HG03135 (cell line): ENCODE measurements at regions not wholly inside any gene's neighbourhood (a gene's known extent, or its start where the extent isn't known, plus 50 kb on each side); places are given as distances from the start of the nearest gene placed in this dataset.

Experiments
- ATAC-seq: cut with Tn5 transposase; IDR thresholded peaks from one replicate; pipeline ENCODE4 v1.9.1; 2021; ENCODE audit warnings: mild to moderate bottlenecking, moderate library complexity; ENCODE audit not compliant: unreplicated experiment

DNA sequence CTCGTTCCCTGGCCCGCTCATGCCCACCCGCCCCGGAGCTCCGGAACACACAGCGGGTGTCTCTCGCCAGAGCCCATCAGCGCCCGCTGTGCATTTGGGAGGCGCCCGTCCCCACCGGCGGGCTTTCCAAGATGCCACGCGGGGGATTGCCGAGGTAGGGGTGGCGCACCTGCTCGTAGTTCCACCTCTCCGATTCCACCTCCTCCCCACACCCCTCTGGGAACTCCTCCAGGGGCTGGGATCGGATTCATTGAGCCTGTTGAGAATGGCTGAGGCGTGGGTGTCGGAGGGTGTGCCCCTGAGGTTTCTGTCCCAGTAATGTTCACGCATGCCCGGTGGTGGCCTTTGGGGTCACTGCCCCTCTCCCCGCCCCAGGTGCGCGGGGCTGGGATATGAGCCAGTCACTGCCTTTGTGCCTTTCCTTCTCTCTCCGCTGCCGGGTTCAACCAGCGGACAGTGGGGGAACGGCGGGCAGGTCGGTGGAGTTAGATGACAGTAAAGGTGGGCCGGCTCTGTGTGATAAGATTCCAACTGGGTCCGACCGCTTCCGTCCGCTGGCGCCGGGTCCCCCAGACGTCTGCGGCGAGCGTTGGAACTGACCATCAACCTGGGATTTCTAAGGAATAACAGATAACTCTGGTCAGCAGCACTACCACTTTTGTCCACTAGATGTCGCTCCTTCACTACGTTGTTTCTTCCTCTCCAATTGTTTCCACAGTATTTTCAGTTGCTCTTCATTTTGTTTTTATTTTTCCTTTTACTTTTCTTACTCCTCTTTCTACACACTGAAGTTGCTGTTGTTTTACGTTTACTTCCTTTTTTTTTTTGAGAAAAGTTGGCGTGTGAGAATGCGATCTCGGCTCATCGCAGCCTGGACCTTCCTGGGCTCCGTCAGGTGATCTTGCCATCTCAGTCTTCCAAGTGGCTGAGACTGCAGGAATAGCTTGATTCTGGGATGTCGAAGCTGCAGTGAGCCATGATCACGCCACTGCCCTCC, 178.1 kb upstream of the ALG10B start:
- peak; percentile 55 for ATAC-seq

DNA sequence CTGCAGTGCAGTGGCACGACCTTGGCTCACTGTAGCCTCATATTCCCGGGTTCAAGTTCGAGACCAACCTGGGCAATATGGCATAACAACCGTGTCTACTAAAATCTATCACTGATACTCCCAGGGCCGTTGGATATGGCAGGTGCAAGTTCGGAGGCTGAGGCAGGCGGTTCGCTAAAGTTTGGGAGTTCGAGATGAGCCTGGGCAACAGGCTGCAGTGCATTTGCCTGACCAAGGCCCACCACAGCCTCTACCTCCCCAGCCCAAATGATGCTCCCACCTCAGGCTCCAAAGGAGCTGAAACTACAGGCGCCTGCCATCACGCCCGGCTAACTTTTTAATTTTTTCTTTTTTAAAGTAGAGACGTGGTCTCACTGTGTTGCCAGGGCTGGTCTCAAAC, 177.1 kb upstream of the ALG10B start:
- ATAC-seq = no peak

DNA sequence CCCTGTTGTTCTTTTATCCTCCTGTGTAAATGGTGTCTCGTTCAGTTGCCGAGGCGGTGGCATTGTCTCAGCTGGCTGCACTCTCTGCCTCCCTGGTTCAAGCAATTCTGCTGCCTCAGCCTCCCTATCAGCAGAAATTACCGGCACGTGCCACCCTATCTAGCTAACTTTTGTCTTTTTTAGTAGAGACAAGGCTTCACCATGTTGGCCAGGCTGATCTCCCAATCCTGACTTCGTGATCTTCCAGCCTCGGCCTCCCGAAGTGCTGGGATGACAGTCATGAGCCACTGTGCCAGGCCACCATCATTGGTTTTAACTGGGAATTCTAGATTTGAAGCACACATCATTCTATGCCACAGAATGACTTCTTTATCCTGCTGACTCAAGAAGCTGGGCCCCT, 175.3 kb upstream of the ALG10B start:
- no peak for ATAC-seq

DNA sequence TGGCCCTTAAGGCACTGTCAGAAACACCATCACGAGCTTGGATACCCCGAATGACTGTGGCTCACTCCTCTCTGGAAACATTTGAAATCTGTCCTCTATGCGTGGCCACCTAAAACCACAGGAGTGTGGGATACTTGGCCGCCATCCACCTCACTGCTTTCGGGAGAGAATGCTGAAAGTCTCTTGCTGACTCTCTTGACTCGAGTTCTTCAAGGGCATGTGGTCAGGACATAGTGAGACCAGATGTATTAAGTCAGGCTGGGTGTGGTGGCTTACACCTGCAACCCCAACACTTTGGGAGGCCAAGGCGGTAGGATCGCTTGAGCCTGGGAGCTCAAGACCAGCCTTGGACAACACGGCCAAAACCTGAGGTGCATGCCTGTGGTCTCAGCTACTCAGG, 174.7 kb upstream of the ALG10B start:
- ATAC-seq = no peak

DNA sequence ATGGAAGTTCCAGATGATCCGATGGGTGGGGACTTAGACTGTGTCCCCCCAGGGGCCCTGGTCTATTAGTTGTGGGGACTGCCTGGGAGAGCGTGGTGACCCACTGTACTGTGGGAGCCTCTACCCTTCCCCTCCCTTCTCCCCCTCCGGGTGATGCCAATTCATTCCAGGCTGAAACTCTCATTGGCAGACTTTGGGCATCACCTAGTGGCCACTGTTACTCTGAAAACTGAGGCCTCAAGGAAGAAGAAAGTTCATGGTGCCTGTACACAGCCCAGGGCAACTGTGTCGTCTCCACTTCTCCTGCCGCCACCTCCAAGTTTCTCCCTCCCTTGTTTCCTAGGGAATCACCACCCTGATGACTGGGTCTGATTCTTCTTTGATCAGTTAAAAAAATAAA, 173.6 kb upstream of the ALG10B start:
- no peak for ATAC-seq

DNA sequence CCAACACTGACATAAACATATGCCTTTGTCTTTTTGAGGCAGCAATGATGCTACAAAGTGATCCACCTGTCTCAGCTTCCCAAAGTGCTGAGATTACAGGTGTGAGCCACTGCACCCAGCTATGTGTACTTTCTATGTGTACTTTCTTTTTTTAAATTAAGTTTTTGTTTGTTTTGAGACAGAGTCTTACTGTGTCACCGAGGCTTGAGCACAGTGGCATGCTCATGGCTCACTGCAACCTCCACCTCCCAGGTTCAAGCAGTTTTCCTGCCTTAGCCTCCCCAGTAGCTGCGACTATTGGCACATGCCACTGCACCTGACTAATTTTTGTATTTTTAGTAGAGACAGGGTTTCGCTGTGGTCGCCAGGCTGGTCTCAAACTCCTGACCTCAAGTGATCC, 172.5 kb upstream of the ALG10B start:
- no peak for ATAC-seq

DNA sequence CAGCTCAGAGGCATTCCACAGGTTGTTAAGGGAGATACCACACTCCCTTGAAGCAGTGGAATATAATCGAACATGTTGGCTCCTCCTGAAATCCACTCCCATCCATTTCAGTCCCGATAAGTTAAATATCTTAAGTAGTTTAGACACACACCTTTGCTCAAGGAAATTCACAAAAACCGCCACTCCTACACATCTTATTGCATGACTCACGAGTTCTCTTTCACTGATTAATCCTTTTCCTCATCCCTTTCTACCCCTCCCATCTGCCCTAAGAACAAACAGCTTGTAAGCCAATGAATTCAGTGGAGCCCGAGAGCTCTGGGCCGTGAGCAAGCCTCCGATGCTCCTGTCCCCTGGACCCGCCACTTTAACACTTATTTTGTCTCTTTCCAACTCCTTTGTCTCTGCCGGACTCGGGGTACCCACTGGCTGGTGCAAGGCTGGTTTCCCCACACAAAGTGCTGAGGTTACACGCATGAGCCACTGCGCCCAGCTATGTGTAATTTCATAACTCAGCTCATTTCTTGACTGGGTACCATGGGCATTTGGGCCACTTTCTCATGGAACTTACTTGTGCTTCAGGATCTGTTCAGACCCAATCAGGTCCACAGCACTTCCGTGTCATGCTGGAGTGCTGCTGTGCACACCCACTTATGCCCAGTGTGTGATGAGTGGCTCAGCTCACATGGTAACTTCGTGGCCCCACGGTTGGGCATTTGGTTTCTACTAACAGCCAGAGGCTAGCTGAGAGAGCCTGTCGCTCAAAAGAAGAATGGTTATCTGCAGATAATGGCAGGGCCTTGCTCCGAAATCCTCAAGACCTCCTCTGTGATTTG, 171.8 kb upstream of the ALG10B start:
- no peak for ATAC-seq

DNA sequence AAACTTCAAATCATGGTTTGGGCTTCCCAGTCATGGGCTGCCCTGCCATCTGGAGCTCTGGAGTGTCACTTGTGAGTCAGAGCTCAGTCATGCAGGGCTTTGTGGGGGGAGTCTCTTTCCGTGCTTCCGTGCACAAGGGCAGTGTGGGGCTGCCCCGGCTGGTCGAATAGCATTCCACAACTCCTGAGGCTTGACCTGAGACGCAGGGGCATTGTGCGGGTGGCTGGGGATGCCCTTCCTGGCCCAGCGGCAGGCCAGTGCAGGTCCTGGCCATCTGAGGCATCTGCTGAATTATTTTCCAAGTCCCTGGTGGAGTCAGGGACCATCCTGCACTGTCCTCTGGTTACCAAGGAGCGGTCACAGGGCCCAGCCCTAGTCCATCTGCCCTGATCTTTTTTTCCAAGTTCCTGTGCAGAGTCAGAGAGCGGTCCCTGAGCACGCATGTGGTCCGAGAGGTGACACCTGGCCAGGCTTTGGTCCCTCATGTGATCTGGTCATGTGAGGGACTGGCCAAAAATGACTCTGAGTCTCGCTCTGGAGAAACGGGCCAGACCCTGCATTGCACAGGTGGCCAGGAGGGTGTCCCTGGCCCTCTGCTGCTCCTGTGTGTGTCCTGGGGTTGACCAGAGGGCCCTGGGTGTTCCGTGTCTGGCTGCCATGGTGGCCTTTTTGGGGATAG, 167.0 kb upstream of the ALG10B start:
- ATAC-seq = no peak

DNA sequence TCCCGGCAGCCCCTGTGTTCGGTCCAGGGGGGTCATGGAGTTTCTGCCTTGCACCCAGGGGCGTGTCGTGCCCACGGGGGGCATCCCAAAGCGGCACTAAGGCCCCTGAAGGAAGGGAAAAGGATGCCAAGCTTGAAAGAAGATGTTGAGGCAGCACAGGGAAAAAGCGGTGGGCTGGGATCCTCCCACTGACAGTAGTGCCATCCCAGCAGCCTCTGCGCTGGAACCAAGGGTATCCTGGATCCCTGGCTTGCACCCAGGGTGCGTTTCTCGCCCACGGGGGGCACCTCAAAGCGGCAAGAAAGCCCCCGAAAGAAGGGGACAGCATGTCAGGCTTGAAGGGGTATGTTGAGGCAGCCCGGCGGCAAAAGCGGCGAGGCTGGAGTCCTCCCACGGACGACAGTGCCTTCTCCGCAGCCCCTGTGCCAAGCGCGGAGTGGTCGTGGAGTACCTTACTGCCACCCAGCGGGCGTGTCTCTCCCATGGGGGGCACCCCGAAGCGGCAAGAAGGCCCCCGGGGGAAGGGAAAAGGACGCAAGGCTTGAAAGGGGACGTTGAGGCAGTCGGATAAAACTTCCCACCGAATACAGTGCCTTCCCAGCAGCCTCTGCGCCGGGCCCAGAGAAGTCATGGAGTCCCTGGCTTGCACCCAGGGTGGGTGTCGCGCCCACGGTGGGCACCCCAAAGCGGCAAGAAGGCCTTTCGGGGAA, 164.4 kb upstream of the ALG10B start:
- no peak for ATAC-seq

DNA sequence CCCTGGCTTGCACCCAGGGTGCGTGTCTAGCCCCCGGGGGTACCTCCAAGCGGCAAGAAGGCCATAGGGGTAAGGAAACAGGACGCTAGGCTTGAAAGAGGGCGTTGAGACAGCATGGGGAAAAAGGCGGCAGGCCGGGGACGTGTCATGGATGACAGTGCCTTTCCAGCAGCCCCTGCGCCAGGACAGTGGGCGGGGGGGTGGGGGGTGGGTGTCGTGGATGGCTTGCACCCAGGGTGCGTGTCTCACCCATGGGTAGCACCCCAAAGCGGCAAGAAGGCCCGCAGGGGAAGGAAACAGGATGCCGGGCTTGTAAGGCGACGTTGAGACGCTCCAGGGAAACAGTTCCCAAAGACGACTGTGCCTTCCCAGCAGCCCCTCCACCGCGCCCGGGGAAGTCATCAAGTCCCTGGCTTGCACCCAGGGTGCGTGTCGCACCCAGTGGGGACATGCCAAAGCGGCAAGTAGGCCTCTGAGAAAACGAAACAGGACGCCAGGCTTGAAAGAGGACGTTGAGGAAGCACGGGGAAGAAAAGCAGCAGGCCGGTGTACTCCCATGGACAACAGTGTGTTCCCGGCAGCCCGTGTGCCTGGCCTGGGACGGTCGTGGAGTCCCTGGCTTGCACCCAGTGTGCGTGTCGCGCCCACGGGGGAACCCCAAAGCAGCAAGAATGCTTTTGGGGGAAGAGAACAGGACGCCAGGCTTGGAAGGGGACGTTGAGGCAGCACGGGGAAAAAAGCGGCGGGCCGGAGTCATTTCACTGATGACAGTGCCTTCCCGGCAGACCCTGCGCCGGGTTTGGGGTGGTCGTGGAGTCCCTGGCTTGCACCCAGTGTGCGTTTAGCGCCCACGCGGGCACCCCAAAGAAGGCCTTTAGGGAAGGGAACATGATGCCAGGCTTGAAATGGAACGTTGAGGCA, 163.5 kb upstream of the ALG10B start:
- no peak for ATAC-seq

DNA sequence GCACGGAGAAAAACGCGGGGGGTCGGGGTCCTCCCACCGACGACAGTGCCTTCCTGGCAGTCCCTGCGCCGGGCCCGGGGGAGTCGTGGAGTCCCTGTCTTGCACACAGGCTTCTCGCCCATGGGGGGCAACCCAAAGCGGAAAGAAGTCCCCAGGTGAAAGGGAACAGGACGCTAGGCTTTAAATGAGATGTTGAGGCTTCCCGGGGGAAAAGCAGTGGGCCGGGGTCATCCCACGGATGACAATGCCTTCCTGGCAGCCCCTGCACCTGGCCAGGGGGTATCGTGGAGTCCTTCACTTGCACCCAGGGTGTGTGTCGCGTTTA, 162.9 kb upstream of the ALG10B start:
- no peak for ATAC-seq

DNA sequence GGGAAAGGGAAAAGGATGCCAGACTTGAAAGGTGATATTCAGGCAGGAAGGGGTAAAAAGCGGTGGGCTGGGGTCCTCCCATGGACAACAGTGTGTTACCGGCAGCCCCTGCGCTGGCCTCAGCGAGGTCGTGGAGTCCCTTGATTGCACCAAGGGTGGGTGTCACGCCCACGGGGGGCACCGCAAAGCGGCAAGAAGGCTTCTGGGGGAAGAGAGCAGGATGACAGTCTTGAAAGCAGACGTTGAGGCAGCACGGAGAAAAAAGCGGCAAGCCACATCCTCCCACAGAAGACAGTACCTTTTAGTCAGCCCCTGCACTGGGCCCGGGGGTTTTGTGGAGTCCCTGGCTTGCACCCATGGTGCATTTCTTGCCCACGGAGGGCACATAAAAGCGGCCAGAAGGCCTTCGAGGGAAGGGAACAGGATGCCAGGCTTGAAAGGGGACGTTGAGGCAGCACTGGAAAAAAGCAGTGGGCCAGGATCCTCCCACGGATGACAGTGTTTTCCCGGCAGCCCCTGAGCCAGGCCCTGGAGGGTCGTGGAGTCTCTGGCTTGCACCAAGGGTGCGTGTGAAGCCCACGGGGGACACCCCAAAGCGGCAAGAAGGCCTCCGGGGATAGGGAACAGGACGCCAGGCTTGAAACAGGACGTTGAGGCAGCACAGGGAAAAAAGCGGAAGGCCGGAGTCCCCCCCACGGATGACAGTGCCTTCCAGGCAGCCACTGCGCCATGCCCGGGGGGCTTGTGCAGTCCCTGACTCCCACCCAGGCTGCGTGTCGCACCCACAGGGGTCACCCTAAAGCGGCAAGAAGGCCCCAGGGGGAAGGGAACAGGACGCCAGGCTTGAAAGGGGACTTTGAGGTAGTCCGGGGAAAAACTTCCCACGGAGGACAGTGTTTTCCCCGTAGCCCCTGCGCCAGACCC, 162.2 kb upstream of the ALG10B start:
- no peak for ATAC-seq

DNA sequence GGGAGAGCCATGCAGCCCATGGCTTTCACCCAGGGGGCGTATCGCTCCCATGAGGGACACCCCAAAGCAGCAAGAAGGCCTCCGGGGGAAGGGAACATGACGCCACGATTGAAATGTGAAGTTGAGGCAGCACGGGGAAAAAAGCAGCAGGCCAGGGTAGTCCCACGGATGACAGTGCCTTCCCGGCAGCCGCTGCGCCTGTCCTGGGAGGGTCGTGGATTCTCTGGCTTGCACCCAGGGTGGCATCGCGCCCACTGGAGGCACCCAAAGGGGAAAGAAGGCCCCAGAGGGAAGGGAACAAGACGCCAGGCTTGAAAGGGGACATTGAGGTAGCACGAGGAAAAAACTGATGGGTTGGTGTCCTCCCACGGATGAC, 161.6 kb upstream of the ALG10B start:
- no peak for ATAC-seq

DNA sequence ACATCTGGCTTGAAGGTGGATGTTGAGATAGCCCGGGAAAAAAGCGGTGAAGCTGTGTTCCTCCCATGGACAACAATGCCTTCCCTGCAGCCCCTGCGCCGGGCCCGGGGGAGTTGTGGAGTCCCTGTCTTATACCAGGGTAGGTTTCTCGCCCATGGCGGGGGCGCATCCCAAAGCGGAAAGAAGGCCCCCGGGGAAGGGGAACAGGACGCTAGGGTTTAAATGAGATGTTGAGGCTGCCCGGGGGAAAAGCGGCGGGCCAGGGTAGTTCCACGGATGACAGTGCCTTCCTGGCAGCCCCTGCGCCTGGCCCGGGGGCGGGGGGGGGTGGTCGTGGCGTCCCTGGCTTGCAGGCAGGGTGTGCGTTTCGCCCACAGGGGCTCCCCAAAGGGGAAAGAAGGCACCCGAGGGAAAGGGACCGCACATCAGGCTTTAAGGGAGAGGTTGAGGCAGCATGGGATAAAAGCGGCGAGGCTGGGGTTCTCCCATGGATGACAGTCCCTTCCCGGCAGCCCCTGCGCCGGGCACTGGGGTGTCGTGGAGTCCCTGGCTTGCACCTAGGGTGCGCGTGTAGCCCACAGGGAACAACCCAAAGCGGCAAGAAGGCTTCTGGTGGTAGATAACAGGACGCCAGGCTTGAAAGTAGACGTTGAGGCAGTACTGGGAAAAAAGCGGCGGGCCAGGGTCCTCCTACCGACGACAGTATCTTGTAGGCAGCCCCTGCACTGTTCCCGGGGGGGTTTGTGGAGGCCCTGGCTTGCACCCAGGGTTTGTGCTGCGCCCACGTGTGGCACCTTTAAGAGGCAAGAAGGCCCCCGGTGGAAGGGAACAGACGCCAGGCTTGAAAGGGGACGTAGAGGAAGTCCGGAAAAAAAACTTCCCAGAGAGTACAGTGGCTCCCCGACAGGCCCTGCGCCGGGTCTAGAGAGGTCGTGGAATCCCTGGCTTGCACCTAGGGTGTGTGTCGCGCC, 160.8 kb upstream of the ALG10B start:
- ATAC-seq = no peak

DNA sequence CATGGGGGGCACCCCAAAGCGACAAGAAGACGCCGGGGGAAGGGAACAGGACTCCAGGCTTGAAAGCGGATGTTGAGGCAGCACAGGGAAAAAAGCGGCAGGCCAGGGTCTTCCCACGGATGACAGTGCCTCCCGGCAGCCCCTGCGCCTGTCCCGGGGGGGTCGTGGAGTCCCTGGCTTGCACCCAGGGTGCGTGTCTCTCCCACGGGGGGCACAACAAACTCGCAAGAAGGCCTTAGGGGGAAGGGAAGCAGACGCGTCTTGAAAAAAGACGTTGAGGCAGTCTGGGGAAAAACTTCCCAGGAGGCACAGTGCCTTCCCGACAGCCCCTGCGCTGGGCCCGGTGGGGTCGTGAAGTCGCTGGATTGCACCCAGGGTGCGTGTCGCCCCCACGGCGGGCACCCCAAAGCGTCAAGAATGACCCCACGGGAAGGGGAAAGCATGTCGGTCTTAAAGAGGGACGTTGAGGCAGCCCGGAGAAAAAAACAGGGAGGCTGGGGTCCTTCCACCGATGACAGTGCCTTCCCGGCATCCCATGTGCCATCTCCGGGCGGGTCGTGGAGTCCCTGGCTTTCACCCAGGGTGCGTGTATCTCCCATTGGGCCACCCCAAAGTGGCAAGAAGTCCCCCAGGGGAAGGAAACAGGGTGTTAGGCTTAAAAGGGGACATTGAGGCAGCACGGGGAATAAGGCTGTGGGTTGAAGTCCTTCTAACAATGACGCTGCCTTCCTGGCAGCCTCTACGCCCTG, 159.9 kb upstream of the ALG10B start:
- no peak for ATAC-seq

DNA sequence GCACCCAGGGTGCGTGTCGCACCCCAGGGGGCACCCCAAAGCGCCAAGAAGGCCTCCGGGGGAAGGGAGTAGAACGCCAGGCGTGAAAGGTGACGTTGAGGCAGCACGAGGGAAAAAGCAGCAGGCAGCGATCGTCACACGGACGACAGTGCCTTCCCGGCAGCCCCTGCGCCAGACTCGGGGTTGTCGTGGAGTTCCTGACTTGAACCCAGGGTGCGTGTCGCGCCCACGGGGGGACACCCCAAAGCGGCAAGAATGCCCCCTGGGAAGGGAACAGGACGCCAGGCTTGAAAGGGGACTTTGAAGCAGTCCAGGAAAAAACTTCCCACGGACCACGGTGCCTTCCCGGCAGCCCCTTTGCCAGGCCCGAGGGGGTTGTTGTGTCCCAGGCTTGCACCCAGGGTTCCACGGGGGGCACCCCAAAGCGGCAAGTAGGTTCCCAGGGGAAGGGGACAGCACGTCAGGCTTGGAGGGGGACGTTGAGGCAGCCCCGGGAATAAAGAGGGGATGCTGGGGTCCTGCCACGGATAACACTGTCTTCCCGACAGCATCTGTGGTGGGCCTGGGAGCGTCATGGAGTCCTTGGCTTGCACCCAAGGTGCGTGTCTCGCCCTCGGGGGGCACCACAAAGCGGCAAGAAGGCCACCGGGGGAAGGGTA, 159.2 kb upstream of the ALG10B start:
- no peak for ATAC-seq
